ENCODE measurements at regions not wholly inside any gene's neighbourhood (a gene's known extent, or its start where the extent isn't known, plus 50 kb on each side); places are given as distances from the start of the nearest gene placed in this dataset.

- Mint-ChIP-seq H3K9me3 (peaks cover 0 to 8% (median 3%) of the 10 kb centered on the region in 8 donors), H3K27me3 (no peaks in the 10 kb centered on the region), H3K27ac (no peak overlapping the region), H3K4me1 (no peaks in the 10 kb centered on the region), H3K4me3 (no peak overlapping the region), H3K36me3 (no peaks in the 10 kb centered on the region)
- ChIA-PET CTCF (ENCODE audit: partially characterized antibody) (no interaction called here), POLR2A (ENCODE audit: partially characterized antibody) (no interaction called here)
- DNase-seq: no peak
- H3K27ac ChIP-seq (ENCODE audit: low read depth, low read length): no peak overlapping the region
- intact Hi-C loops (cut with micrococcal nuclease): no loop called here
- no peaks in the 10 kb centered on the region for H3K27me3 ChIP-seq (ENCODE audit: insufficient read depth, low read length)
- H3K4me3 ChIP-seq (ENCODE audit: low read length in 2 of 2): no peak overlapping the region
- no peaks in the 10 kb centered on the region for H3K9me3 ChIP-seq (ENCODE audit: control insufficient read depth in 1 of 2, low read length in 2 of 2)
- no peaks in the 10 kb centered on the region for H3K36me3 ChIP-seq (ENCODE audit: insufficient read depth, low read length)
- H3K4me1 ChIP-seq (ENCODE audit: insufficient read depth, low read length): no peaks in the 10 kb centered on the region
Measured at GRCh38 chr16:49165025-49165424, 116.6 kb downstream of the CBLN1 start.

- no peak for DNase-seq
- no peaks in the 10 kb centered on the region for H3K27me3 Mint-ChIP-seq
- peaks cover 0 to 19% (median 6%) of the 10 kb centered on the region in 8 donors for H3K9me3 Mint-ChIP-seq
- intact Hi-C loops (cut with micrococcal nuclease): no loop called here
- no peaks in the 10 kb centered on the region for H3K4me1 Mint-ChIP-seq
- no peaks in the 10 kb centered on the region for H3K36me3 Mint-ChIP-seq
- Histone ChIP-seq H3K27me3 (ENCODE audit: insufficient read depth, low read length) (no peaks in the 10 kb centered on the region), H3K9me3 (ENCODE audit: control insufficient read depth in 1 of 2, low read length in 2 of 2) (no peaks in the 10 kb centered on the region), H3K4me1 (ENCODE audit: insufficient read depth, low read length) (no peaks in the 10 kb centered on the region), H3K27ac (ENCODE audit: low read depth, low read length) (no peak overlapping the region), H3K36me3 (ENCODE audit: insufficient read depth, low read length) (no peaks in the 10 kb centered on the region), H3K4me3 (ENCODE audit: low read length in 2 of 2) (no peak overlapping the region)
- ChIA-PET POLR2A (ENCODE audit: partially characterized antibody) (no interaction called here), CTCF (ENCODE audit: partially characterized antibody) (no interaction called here)
- no peak overlapping the region for H3K4me3 Mint-ChIP-seq
- H3K27ac Mint-ChIP-seq: no peak overlapping the region
Measured at GRCh38 chr16:49161191-49161590, 120.4 kb downstream of the CBLN1 start.

GRCh38 chr16:49158029-49158642 is 123.5 kb downstream of the CBLN1 start:
- intact Hi-C loops (cut with micrococcal nuclease): no loop called here
- Histone ChIP-seq H3K36me3 (ENCODE audit: insufficient read depth, low read length) (no peaks in the 10 kb centered on the region), H3K4me1 (ENCODE audit: insufficient read depth, low read length) (no peaks in the 10 kb centered on the region), H3K4me3 (ENCODE audit: low read length in 2 of 2) (no peak overlapping the region), H3K27ac (ENCODE audit: low read depth, low read length) (no peak overlapping the region), H3K27me3 (ENCODE audit: insufficient read depth, low read length) (no peaks in the 10 kb centered on the region), H3K9me3 (ENCODE audit: control insufficient read depth in 1 of 2, low read length in 2 of 2) (no peaks in the 10 kb centered on the region)
- ChIA-PET POLR2A (ENCODE audit: partially characterized antibody) (no interaction called here), CTCF (ENCODE audit: partially characterized antibody) (no interaction called here)
- Mint-ChIP-seq H3K27ac (no peak overlapping the region), H3K4me3 (no peak overlapping the region), H3K9me3 (peaks cover 2 to 19% (median 11%) of the 10 kb centered on the region in 8 donors), H3K36me3 (no peaks in the 10 kb centered on the region), H3K27me3 (no peaks in the 10 kb centered on the region), H3K4me1 (no peaks in the 10 kb centered on the region)
- no peak for DNase-seq

GRCh38 chr16:49150341-49150740 is 131.3 kb downstream of the CBLN1 start:
- Mint-ChIP-seq H3K27me3 (no peaks in the 10 kb centered on the region), H3K27ac (no peak overlapping the region), H3K4me3 (no peak overlapping the region), H3K36me3 (no peaks in the 10 kb centered on the region), H3K9me3 (peaks cover 0 to 24% (median 17%) of the 10 kb centered on the region in 8 donors), H3K4me1 (no peaks in the 10 kb centered on the region)
- intact Hi-C loops (cut with micrococcal nuclease): no loop called here
- peaks cover 0 to 3% of the 10 kb centered on the region in 2 donors for H3K9me3 ChIP-seq (ENCODE audit: control insufficient read depth in 1 of 2, low read length in 2 of 2)
- H3K36me3 ChIP-seq (ENCODE audit: insufficient read depth, low read length): no peaks in the 10 kb centered on the region
- H3K27ac ChIP-seq (ENCODE audit: low read depth, low read length): no peak overlapping the region
- H3K27me3 ChIP-seq (ENCODE audit: insufficient read depth, low read length): no peaks in the 10 kb centered on the region
- no peak overlapping the region for H3K4me3 ChIP-seq (ENCODE audit: low read length in 2 of 2)
- POLR2A ChIA-PET (ENCODE audit: partially characterized antibody): no interaction called here
- H3K4me1 ChIP-seq (ENCODE audit: insufficient read depth, low read length): no peaks in the 10 kb centered on the region
- CTCF ChIA-PET (ENCODE audit: partially characterized antibody): no interaction called here
- DNase-seq: no peak

GRCh38 chr16:49148410-49148809 is 133.2 kb downstream of the CBLN1 start:
- no peak for DNase-seq
- Histone ChIP-seq H3K27ac (ENCODE audit: low read depth, low read length) (no peak overlapping the region), H3K4me1 (ENCODE audit: insufficient read depth, low read length) (no peaks in the 10 kb centered on the region), H3K27me3 (ENCODE audit: insufficient read depth, low read length) (no peaks in the 10 kb centered on the region), H3K9me3 (ENCODE audit: control insufficient read depth in 1 of 2, low read length in 2 of 2) (peaks cover 0 to 3% of the 10 kb centered on the region in 2 donors), H3K4me3 (ENCODE audit: low read length in 2 of 2) (no peak overlapping the region), H3K36me3 (ENCODE audit: insufficient read depth, low read length) (no peaks in the 10 kb centered on the region)
- Mint-ChIP-seq H3K4me1 (no peaks in the 10 kb centered on the region), H3K27ac (no peak overlapping the region), H3K27me3 (no peaks in the 10 kb centered on the region), H3K9me3 (peaks cover 0 to 24% (median 11%) of the 10 kb centered on the region in 8 donors), H3K4me3 (no peak overlapping the region), H3K36me3 (no peaks in the 10 kb centered on the region)
- POLR2A ChIA-PET (ENCODE audit: partially characterized antibody): no interaction called here
- CTCF ChIA-PET (ENCODE audit: partially characterized antibody): no interaction called here
- intact Hi-C loops (cut with micrococcal nuclease): no loop called here

GRCh38 chr16:49140618-49141017 is 141.0 kb downstream of the CBLN1 start:
- no peak overlapping the region for H3K4me3 ChIP-seq (ENCODE audit: low read length in 2 of 2)
- H3K9me3 ChIP-seq (ENCODE audit: control insufficient read depth in 1 of 2, low read length in 2 of 2): no peaks in the 10 kb centered on the region
- POLR2A ChIA-PET (ENCODE audit: partially characterized antibody): no interaction called here
- H3K4me1 ChIP-seq (ENCODE audit: insufficient read depth, low read length): no peaks in the 10 kb centered on the region
- no peaks in the 10 kb centered on the region for H3K36me3 Mint-ChIP-seq
- DNase-seq: no peak
- H3K27ac Mint-ChIP-seq: no peak overlapping the region
- intact Hi-C loops (cut with micrococcal nuclease): no loop called here
- no peak overlapping the region for H3K4me3 Mint-ChIP-seq
- no peaks in the 10 kb centered on the region for H3K27me3 ChIP-seq (ENCODE audit: insufficient read depth, low read length)
- CTCF ChIA-PET (ENCODE audit: partially characterized antibody): no interaction called here
- no peaks in the 10 kb centered on the region for H3K4me1 Mint-ChIP-seq
- no peak overlapping the region for H3K27ac ChIP-seq (ENCODE audit: low read depth, low read length)
- H3K9me3 Mint-ChIP-seq: peaks cover 0 to 37% (median 14%) of the 10 kb centered on the region in 8 donors
- no peaks in the 10 kb centered on the region for H3K36me3 ChIP-seq (ENCODE audit: insufficient read depth, low read length)
- no peaks in the 10 kb centered on the region for H3K27me3 Mint-ChIP-seq

- ChIA-PET CTCF (ENCODE audit: partially characterized antibody) (interaction anchor here (0.8 to 1.1 kb wide), 2 partner anchors 14 to 19 kb away, joined by 3 read pairs; no protein-coding TSS in a partner anchor), POLR2A (ENCODE audit: partially characterized antibody) (no interaction called here)
- no peaks in the 10 kb centered on the region for H3K27me3 Mint-ChIP-seq
- H3K36me3 Mint-ChIP-seq: no peaks in the 10 kb centered on the region
- H3K27ac Mint-ChIP-seq: no peak overlapping the region
- H3K4me3 Mint-ChIP-seq: no peak overlapping the region
- H3K4me1 Mint-ChIP-seq: no peaks in the 10 kb centered on the region
- Histone ChIP-seq H3K27me3 (ENCODE audit: insufficient read depth, low read length) (no peaks in the 10 kb centered on the region), H3K9me3 (ENCODE audit: control insufficient read depth in 1 of 2, low read length in 2 of 2) (no peaks in the 10 kb centered on the region), H3K27ac (ENCODE audit: low read depth, low read length) (no peak overlapping the region), H3K4me3 (ENCODE audit: low read length in 2 of 2) (no peak overlapping the region), H3K4me1 (ENCODE audit: insufficient read depth, low read length) (no peaks in the 10 kb centered on the region), H3K36me3 (ENCODE audit: insufficient read depth, low read length) (no peaks in the 10 kb centered on the region)
- peaks cover 0 to 14% (median 4%) of the 10 kb centered on the region in 8 donors for H3K9me3 Mint-ChIP-seq
- no peak for DNase-seq
- intact Hi-C loops (cut with micrococcal nuclease): no loop called here
Measured at GRCh38 chr16:49130397-49130796, 151.2 kb downstream of the CBLN1 start.

GRCh38 chr16:49129935-49130334 is 151.7 kb downstream of the CBLN1 start:
- POLR2A ChIA-PET (ENCODE audit: partially characterized antibody): no interaction called here
- H3K36me3 Mint-ChIP-seq: no peaks in the 10 kb centered on the region
- CTCF ChIA-PET (ENCODE audit: partially characterized antibody): interaction anchor here (1.1 kb wide), 1 partner anchor 13 kb away, joined by 3 read pairs; no protein-coding TSS in a partner anchor

More at GRCh38 chr16:49129935-49130334, 151.7 kb downstream of the CBLN1 start:
- DNase-seq: no peak
- no peaks in the 10 kb centered on the region for H3K27me3 ChIP-seq (ENCODE audit: insufficient read depth, low read length)
- no peaks in the 10 kb centered on the region for H3K9me3 ChIP-seq (ENCODE audit: control insufficient read depth in 1 of 2, low read length in 2 of 2)
- intact Hi-C loops (cut with micrococcal nuclease): no loop called here
- no peak overlapping the region for H3K4me3 ChIP-seq (ENCODE audit: low read length in 2 of 2)
- Mint-ChIP-seq H3K9me3 (peaks cover 0 to 16% (median 4%) of the 10 kb centered on the region in 8 donors), H3K27me3 (no peaks in the 10 kb centered on the region), H3K4me1 (no peaks in the 10 kb centered on the region), H3K27ac (no peak overlapping the region), H3K4me3 (no peak overlapping the region)
- no peak overlapping the region for H3K27ac ChIP-seq (ENCODE audit: low read depth, low read length)
- H3K36me3 ChIP-seq (ENCODE audit: insufficient read depth, low read length): no peaks in the 10 kb centered on the region
- H3K4me1 ChIP-seq (ENCODE audit: insufficient read depth, low read length): no peaks in the 10 kb centered on the region

All from CD4-positive, alpha-beta memory T cell (primary cell).